NCI-H82 treated with DMSO at 0.1 percent for 48 hours (cell line): ENCODE measurements at regions not wholly inside any gene's neighbourhood (a gene's known extent, or its start where the extent isn't known, plus 50 kb on each side); places are given as distances from the start of the nearest gene placed in this dataset.

Experiments used
- DNase-seq: peaks from one replicate; lab custom pipeline; 2025; ENCODE audit not compliant: unreplicated experiment; lab: John Stamatoyannopoulos, UW

DNA sequence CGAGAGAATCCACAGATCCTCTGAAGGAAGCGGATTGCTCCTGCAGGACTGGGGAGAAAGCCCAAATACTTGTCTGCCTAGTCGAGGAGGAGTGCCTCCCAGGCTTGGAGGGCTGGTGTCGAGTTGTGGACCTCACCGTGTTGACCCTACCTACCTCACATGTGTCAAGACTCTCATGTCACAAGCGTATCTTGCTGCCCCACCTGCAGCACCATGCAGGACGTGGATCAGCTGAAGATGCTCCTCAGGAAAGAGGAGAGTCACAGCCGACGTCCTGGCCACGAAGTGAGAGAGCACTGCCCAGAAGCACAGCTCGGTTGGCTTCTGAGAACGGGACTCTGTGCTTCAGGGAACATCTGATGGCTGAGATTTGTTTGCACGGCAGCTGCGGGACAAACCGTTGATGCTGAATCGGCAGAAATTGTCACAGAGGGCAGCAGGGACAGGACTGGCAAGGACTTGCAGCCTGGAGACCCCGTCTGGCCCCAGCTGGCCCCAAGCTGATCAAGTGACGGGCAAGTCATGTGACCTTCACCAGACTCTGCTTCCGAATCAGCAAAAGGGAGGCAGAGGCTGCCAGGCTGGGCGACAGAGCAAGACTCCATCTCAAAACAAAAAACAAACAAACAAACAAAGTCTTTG is 119.1 kb upstream of the ITGA1 start:
- no peak for DNase-seq

GRCh38 chr5:52672459-52672858 is 115.3 kb upstream of the ITGA1 start:
- no peak for DNase-seq

- DNase-seq: no peak
Measured at GRCh38 chr5:52673495-52673894, 114.2 kb upstream of the ITGA1 start.

DNA sequence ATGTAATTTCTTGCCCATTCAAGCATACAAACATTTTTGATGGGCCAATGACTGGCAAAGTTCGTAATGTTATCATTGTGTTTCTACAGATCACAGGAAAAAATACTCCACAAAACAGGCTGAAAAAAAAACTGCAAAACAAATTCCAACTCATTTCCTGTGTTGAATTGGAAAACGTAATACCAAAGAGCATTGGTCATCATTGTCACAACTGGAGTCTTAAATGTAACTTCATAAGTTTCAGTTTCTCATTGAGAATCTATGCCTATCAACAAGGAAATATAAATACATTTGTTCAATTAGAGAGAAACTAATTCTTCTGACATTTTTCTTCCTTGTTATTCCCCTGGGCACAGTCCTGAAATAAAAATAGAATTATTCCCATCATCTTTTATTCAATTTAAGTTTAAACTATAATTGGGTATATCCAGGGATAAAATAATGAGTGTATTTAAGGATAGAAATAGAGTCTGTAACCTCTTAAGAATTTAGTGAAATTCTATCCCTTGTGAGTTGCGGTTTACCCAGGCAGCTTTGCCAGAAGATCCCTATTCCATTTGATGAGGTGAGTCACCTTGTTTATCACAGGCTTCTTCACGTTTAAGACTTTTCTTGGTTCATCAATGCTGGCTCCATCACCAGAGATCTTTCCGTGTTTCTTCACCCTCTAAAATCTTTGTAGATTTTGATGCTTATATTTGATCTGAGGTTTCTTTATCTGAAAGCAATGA is 112.7 kb upstream of the ITGA1 start:
- no peak for DNase-seq

DNA sequence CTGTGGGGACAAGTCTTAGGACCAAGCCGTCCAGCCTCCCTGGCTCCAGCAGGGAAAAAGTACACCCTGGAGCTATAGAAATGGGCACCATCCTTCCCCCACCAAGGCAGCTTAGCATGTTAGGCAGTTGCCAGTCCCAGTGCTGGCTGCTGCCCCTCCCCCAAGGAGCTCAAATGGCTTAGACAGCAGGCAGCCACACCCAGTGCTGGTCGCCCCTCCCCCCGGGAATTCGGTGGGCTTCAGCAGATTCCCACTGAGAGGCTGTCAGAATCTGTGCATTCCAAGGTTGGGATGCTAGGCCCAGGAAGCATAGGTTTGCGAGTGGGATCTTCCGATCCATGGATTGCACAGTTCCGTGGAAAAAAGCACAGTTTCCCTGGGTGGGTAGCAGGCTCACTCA is 105.2 kb upstream of the ITGA1 start:
- DNase-seq: no peak

- DNase-seq: no peak
Measured at GRCh38 chr5:52684051-52684450, 103.7 kb upstream of the ITGA1 start.

- DNase-seq: no peak
Measured at GRCh38 chr5:52685566-52685965, 102.2 kb upstream of the ITGA1 start.

GRCh38 chr5:52685971-52686370 is 101.7 kb upstream of the ITGA1 start:
- DNase-seq: no peak

DNA sequence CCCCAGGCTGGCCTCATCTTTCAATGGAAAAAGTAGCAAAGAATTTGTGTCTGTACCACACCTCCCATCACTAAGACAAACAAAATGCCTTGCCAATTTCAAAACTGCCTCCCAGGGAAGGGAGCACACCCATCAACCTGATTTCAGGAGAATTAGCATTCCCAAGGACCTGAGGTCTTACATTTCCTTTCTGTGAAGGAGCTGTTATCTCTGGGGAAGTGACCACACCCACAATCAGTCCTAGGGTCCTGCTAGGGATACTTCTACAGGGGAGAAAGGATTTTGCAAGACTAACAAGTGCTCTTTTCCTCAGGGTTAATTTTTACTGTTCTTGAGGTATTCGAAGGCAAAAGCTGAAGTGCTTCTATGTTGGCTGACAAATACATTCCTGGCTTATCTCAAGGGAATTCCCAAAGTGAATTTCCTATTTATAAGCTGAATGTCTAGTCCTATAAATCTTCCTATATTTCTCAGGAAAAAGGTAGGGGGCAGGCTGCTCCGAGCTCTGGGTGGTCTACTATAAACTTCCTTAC is 97.4 kb upstream of the ITGA1 start:
- no peak for DNase-seq

GRCh38 chr5:52692039-52692438 is 95.7 kb upstream of the ITGA1 start:
- no peak for DNase-seq

- DNase-seq: no peak
Measured at GRCh38 chr5:52692606-52693005, 95.1 kb upstream of the ITGA1 start.

GRCh38 chr5:52693280-52693679 is 94.4 kb upstream of the ITGA1 start:
- no peak for DNase-seq

DNA sequence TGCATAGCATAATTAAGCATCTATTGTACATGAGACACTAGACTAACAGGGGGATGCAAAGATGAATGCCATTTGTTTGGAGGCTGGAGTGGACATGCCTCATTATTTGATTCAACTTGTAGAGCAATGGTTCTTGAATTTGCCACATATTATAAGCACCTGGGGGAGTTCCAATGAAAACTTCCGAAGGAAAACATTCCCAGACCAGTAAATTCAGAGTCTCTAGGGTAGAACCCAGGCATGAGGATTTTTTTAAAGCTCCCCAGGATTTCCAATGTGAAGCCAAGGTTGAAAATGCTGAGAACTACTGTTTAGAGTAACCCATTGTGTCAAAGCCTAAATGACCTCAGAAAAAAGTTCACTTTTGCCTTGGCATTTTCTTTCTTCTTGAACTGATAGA is 93.9 kb upstream of the ITGA1 start:
- DNase-seq: no peak

DNA sequence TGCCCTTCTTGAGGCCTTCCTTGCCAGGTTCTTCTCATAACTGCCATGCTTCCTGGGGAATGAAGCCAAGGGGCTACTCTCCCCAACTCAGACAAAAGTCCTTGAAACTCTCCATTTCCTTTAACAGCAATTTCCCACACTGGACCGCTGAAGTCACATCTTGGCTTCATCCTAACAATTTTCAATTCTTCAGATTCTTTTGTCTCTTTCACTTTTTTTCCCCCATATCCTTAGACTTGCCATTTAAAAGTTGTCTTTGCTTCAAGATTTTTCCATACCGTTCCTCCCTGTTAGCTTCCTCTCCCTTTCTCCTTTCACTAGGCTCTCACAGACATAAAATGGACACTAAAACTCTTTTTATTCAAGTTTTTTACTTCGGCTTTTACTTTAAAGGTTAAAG is 93.1 kb upstream of the ITGA1 start:
- DNase-seq: no peak

DNA sequence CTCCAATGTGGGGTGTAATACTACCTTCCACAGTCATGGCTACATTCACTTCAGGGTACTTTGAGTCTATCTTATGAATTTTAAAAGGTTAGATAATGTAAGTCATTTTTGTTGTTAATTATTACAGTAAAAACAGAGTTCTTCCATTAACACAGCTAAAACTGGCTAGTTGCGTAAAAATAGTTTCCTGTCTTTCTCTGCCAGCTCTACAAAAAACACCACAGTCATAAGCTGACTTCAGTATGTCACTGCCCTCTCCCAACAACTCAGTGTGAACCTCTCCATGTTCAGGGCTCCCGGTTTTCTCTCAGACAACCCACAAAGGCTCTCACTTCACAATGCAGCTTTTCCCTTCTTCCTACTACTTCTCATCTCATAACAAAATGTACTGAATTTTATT is 84.8 kb upstream of the ITGA1 start:
- no peak for DNase-seq

GRCh38 chr5:52703321-52703720 is 84.4 kb upstream of the ITGA1 start:
- DNase-seq: no peak

GRCh38 chr5:52705720-52706119 is 82.0 kb upstream of the ITGA1 start:
- no peak for DNase-seq

DNA sequence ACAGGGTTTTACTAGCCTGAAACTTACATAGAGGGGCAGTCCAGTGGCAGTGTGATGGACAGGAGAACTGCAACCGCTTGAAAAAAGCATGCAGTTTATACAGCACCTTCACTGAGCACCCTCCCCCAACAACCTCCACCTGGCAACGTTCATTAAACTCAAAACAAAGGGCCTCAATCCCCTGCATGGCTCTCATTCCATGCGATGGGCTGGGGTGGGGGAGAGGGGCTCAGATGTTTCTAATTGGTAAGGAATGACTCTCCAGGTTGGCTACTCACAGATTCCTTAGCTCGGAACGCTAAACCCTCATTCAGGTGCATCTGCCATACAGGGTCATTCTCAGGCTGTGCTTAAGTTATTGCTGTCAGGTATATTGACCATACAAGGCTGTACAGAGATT is 80.9 kb upstream of the ITGA1 start:
- DNase-seq: no peak

GRCh38 chr5:52707616-52708015 is 80.1 kb upstream of the ITGA1 start:
- no peak for DNase-seq

GRCh38 chr5:52708463-52708862 is 79.3 kb upstream of the ITGA1 start:
- DNase-seq: no peak

- DNase-seq: no peak
Measured at GRCh38 chr5:52709167-52709925, 78.4 kb upstream of the ITGA1 start.
